ENCODE measurements at regions not wholly inside any gene's neighbourhood (a gene's known extent, or its start where the extent isn't known, plus 50 kb on each side); places are given as distances from the start of the nearest gene placed in this dataset.

DNA sequence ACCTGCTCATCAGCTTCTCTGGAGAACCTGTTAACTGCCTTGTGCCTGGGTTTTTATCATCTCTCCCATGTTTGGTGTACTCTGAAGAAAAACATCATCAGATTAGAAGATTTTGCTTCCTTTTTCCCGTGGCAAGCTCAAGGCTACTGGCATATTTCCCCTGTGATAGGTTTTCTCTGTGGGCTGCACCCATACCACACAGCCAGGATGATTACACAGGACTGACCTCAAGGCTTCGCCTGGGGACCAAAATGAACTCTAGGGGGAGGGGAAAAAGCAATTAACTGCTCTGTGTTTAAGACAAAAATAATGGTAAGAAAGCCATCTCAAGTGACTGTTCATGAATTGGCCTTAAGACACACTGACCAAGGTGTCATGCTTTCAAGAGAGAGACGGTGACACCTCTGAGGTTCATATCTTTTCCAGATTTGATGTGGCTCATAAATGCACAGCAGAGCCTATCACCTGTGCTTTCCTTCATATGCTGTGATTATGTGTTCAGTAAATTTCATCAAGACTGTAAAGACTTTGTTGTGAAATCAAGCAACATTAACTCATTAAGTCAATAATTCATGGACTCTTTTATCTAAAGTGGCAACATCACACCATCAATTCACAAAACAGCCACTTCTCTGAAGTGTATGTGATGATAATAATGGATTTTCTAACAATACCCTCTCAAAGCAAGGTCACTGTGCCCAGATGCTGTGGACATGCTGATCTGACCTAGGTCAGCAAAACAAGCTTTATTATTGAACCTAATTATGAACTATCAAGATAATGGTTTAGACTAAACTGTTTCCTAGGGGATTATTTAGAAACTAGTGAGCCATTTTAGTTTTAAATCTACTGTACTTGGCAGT is 427.9 kb downstream of the WDR72 start:
- no peak for TF ChIP-seq EZH2 (IDR thresholded peaks at IDR 0.05; ENCODE audit: borderline replicate concordance, insufficient read depth, low read depth, low read length, poor library complexity, severe bottlenecking)
- TF ChIP-seq, protein P1, sequence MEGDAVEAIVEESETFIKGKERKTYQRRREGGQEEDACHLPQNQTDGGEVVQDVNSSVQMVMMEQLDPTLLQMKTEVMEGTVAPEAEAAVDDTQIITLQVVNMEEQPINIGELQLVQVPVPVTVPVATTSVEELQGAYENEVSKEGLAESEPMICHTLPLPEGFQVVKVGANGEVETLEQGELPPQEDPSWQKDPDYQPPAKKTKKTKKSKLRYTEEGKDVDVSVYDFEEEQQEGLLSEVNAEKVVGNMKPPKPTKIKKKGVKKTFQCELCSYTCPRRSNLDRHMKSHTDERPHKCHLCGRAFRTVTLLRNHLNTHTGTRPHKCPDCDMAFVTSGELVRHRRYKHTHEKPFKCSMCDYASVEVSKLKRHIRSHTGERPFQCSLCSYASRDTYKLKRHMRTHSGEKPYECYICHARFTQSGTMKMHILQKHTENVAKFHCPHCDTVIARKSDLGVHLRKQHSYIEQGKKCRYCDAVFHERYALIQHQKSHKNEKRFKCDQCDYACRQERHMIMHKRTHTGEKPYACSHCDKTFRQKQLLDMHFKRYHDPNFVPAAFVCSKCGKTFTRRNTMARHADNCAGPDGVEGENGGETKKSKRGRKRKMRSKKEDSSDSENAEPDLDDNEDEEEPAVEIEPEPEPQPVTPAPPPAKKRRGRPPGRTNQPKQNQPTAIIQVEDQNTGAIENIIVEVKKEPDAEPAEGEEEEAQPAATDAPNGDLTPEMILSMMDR (IDR thresholded peaks at IDR 0.05), result no peak

Measured in B cell (primary cell).